ENCODE measurements at regions not wholly inside any gene's neighbourhood (a gene's known extent, or its start where the extent isn't known, plus 50 kb on each side); places are given as distances from the start of the nearest gene placed in this dataset.

GRCh38 chr18:986552-986951 lies 81.9 kb downstream of the ADCYAP1 start:
- H3K9me3 Mint-ChIP-seq (ENCODE audit: low read depth) = peaks cover 8% of the 10 kb centered on the region
- H3K36me3 Mint-ChIP-seq (ENCODE audit: low read depth) = no peaks in the 10 kb centered on the region
- no peak for DNase-seq (ENCODE audit: low spot score)
- TF ChIP-seq, protein P1, sequence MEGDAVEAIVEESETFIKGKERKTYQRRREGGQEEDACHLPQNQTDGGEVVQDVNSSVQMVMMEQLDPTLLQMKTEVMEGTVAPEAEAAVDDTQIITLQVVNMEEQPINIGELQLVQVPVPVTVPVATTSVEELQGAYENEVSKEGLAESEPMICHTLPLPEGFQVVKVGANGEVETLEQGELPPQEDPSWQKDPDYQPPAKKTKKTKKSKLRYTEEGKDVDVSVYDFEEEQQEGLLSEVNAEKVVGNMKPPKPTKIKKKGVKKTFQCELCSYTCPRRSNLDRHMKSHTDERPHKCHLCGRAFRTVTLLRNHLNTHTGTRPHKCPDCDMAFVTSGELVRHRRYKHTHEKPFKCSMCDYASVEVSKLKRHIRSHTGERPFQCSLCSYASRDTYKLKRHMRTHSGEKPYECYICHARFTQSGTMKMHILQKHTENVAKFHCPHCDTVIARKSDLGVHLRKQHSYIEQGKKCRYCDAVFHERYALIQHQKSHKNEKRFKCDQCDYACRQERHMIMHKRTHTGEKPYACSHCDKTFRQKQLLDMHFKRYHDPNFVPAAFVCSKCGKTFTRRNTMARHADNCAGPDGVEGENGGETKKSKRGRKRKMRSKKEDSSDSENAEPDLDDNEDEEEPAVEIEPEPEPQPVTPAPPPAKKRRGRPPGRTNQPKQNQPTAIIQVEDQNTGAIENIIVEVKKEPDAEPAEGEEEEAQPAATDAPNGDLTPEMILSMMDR (IDR thresholded peaks at IDR 0.05) = no peak
- peak overlapping the region; percentile 62 for H3K27ac Mint-ChIP-seq (ENCODE audit: unreplicated experiment)
- H3K27me3 Mint-ChIP-seq (ENCODE audit: low read depth) = no peaks in the 10 kb centered on the region
- peaks cover 46% of the 10 kb centered on the region for H3K4me1 Mint-ChIP-seq (ENCODE audit: low read depth)
- no peak overlapping the region for H3K4me3 Mint-ChIP-seq (ENCODE audit: unreplicated experiment)

DNA sequence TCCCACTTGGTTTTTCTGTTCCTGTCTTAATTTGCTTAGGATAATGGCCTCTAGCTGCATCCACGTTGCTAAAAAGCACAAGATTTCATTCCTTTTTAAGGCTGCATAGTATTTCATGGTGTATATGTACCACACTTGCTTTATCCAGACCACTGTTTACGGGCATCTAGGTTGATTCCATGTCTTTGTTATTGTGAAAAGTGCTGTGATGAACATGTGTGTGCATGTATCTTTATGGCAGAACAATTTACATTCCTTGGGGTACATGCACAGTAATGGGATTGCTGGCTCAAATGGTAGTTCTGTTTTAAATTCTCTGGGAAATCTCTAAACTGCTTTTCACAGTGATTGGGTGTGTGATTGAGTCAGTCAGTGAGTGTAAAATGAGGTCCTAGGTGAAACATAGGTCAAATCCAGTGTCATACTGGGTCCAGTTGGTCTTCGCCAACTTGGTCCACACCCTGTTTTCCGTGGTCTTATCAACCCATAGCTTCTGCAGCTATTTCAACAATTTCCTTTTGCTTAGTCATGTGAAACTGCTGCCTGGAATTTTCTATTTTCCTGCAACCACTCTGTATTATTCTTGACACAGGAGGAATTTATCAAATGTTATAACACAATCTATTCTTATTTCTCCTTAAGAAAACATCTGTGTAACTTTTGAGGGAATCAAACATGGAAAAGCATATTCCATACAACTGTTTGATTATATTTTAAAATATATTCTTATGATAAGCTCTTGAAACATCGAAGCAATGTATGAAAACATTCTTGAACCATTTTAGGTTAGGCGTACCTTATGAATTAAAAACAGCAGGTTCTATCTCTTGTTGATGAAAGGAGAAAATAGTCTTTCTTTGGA lies 82.9 kb downstream of the ADCYAP1 start:
- H3K9me3 Mint-ChIP-seq (ENCODE audit: low read depth) = peaks cover 10% of the 10 kb centered on the region
- no peak for DNase-seq (ENCODE audit: low spot score)
- no peaks in the 10 kb centered on the region for H3K27me3 Mint-ChIP-seq (ENCODE audit: low read depth)
- peak overlapping the region; percentile 91 for H3K27ac Mint-ChIP-seq (ENCODE audit: unreplicated experiment)
- no peaks in the 10 kb centered on the region for H3K36me3 Mint-ChIP-seq (ENCODE audit: low read depth)
- TF ChIP-seq, protein P1 (IDR thresholded peaks at IDR 0.05) = no peak
- H3K4me1 Mint-ChIP-seq (ENCODE audit: low read depth) = peaks cover 51% of the 10 kb centered on the region
- no peak overlapping the region for H3K4me3 Mint-ChIP-seq (ENCODE audit: unreplicated experiment)

GRCh38 chr18:989425-989824 lies 84.8 kb downstream of the ADCYAP1 start:
- no peak for DNase-seq (ENCODE audit: low spot score)
- Mint-ChIP-seq H3K36me3 (ENCODE audit: low read depth) (no peaks in the 10 kb centered on the region), H3K27me3 (ENCODE audit: low read depth) (no peaks in the 10 kb centered on the region), H3K27ac (ENCODE audit: unreplicated experiment) (no peak overlapping the region), H3K4me1 (ENCODE audit: low read depth) (peaks cover 52% of the 10 kb centered on the region), H3K9me3 (ENCODE audit: low read depth) (peaks cover 15% of the 10 kb centered on the region), H3K4me3 (ENCODE audit: unreplicated experiment) (no peak overlapping the region)
- TF ChIP-seq, protein P1 (IDR thresholded peaks at IDR 0.05) = no peak

DNA sequence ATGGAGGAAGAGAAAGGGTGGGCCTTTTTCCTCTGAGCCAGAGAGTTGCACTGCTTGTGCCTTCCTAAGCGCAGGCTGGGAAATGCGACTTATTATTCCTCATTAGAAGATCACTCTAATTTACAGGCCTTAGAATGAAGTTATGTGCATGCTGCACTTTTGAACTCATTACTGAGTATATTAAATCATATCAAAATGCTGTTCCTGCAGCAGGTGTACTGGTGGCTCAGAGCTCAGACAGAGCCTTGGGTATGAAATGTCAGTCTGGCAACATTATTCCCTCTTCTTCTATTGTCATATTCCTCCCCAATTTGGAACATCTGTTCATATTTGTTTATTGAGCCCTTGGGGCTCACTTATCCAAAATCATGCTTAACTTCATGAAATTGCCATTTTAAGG lies 85.5 kb downstream of the ADCYAP1 start:
- TF ChIP-seq, protein P1 (IDR thresholded peaks at IDR 0.05) = no peak
- Mint-ChIP-seq H3K4me1 (ENCODE audit: low read depth) (peaks cover 53% of the 10 kb centered on the region), H3K27me3 (ENCODE audit: low read depth) (no peaks in the 10 kb centered on the region), H3K27ac (ENCODE audit: unreplicated experiment) (no peak overlapping the region), H3K4me3 (ENCODE audit: unreplicated experiment) (no peak overlapping the region), H3K36me3 (ENCODE audit: low read depth) (no peaks in the 10 kb centered on the region), H3K9me3 (ENCODE audit: low read depth) (peaks cover 19% of the 10 kb centered on the region)
- DNase-seq (ENCODE audit: low spot score) = no peak

DNA sequence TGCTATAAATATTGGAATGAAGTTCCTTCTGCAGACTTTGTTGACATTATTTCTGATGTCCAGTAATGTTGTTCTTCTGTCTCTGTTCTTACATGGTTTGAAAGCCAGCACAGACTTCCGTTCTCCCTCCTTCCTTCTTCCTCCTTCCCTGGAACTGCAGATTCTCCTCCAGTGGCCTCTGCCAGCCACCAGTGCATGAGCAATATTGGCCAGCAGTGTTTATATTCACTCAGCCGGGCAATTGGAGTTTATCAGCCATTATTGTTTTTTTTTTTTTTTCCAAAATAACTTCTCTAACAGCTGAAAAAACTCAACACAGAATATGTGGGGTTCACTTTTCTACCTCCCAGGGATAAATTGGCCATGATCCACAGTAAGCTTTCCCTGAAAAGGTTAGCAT lies 86.8 kb downstream of the ADCYAP1 start:
- Mint-ChIP-seq H3K4me3 (ENCODE audit: unreplicated experiment) (no peak overlapping the region), H3K9me3 (ENCODE audit: low read depth) (peaks cover 19% of the 10 kb centered on the region), H3K27me3 (ENCODE audit: low read depth) (no peaks in the 10 kb centered on the region), H3K4me1 (ENCODE audit: low read depth) (peaks cover 51% of the 10 kb centered on the region), H3K36me3 (ENCODE audit: low read depth) (no peaks in the 10 kb centered on the region), H3K27ac (ENCODE audit: unreplicated experiment) (peak overlapping the region; percentile 72)
- no peak for DNase-seq (ENCODE audit: low spot score)
- TF ChIP-seq, protein P1 (IDR thresholded peaks at IDR 0.05) = no peak
